Endothelial cell of umbilical vein (primary cell): ENCODE measurements at regions not wholly inside any gene's neighbourhood (a gene's known extent, or its start where the extent isn't known, plus 50 kb on each side); places are given as distances from the start of the nearest gene placed in this dataset.

Experiments
- BruUV-seq: library from RNA; stranded (reverse); fragments of 400-500 nt; replicated peaks from 2 replicates; lab custom pipeline; 2021; lab: Mats Ljungman, UMichigan
- CTCF ChIA-PET: fragments of 300-600, 350-600 bp; sonication (Branson Sonifier 250); formaldehyde crosslinking; loops from one replicate; lab custom pipeline; 2021; ENCODE audit warnings: antibody characterized with exemption, inconsistent platforms; lab: Charles Lee
- POLR2A ChIA-PET: fragments of 300-600, 350-600 bp; sonication (Branson Sonifier 250); formaldehyde crosslinking; loops from one replicate; lab custom pipeline; 2021; ENCODE audit warnings: antibody characterized with exemption, inconsistent platforms; lab: Charles Lee
- DNase-seq: peaks from one replicate; pipeline ENCODE4 v3.0.0-alpha.2; 2011; ENCODE audit warnings: low read depth, low spot score
- FAIRE-seq: peaks from 2 replicates; lab custom pipeline; 2011; peaks lifted over from hg19 to GRCh38; lab: Jason Lieb, UNC
- H2AFZ ChIP-seq: 2 replicates; pipeline ENCODE4 v1.6.0; 2012; ENCODE audit warnings: low read depth, low read length, control low read depth, inconsistent platforms
- H3K27ac ChIP-seq: 2 replicates; pipeline ENCODE4 v1.5.1; 2011; ENCODE audit warnings: low read depth, mild to moderate bottlenecking, control low read depth, low read length, moderate library complexity; ENCODE audit not compliant: insufficient read depth
- H3K27me3 ChIP-seq, 2 experiments: 2 replicates each; pipeline versions ENCODE4 v1.6.0 to v1.6.1; 2011; ENCODE audit warnings: low read length in 2 of 2, mixed read lengths in 1 of 2; ENCODE audit not compliant: control insufficient read depth in 2 of 2, insufficient read depth in 2 of 2
- H3K36me3 ChIP-seq, 2 experiments: 2 replicates in 1 of 2; 3 replicates in 1 of 2; pipeline ENCODE4 v1.5.1; 2011; ENCODE audit warnings: low read length in 2 of 2, mild to moderate bottlenecking in 1 of 2, moderate library complexity in 1 of 2; ENCODE audit not compliant: control insufficient read depth in 2 of 2, insufficient read depth in 2 of 2; ENCODE audit errors: extremely low read depth in 1 of 2
- H3K4me1 ChIP-seq: 3 replicates; pipeline ENCODE4 v1.5.1; 2011; ENCODE audit warnings: mild to moderate bottlenecking, low read length; ENCODE audit not compliant: control insufficient read depth, insufficient read depth; ENCODE audit errors: extremely low read depth
- H3K4me2 ChIP-seq: 2 replicates; pipeline ENCODE4 v1.6.1; 2011; ENCODE audit warnings: low read length, control low read depth, mixed read lengths; ENCODE audit not compliant: insufficient read depth
- H3K4me3 ChIP-seq, 3 experiments: fragments of 200-600 bp in 1 of 3; sonication (generic), shearing (Covaris generic) in 1 of 3; replicated peaks in 1 of 3; 2 replicates each; pipeline ENCODE4 v1.5.1; 2011 to 2016; ENCODE audit warnings: control low read depth in 3 of 3, low read length in 3 of 3, mild to moderate bottlenecking in 2 of 3, inconsistent platforms in 1 of 3, low read depth in 1 of 3, moderate library complexity in 1 of 3; ENCODE audit not compliant: insufficient read depth in 1 of 3
- H3K79me2 ChIP-seq: 2 replicates; pipeline ENCODE4 v1.6.0; 2012; ENCODE audit warnings: low read length, inconsistent platforms; ENCODE audit not compliant: control insufficient read depth, insufficient read depth
- H3K9ac ChIP-seq: replicated peaks from 2 replicates; pipeline ENCODE3; 2011; ENCODE audit warnings: low read length, control low read depth; ENCODE audit not compliant: insufficient read depth; ENCODE audit errors: extremely low read depth
- H3K9me1 ChIP-seq: replicated peaks from 3 replicates; pipeline ENCODE4 v1.6.0; 2011; ENCODE audit warnings: mild to moderate bottlenecking, low read length; ENCODE audit not compliant: control insufficient read depth, insufficient read depth; ENCODE audit errors: extremely low read depth
- H3K9me3 ChIP-seq: replicated peaks from 2 replicates; pipeline ENCODE4 v1.5.1; 2012; ENCODE audit warnings: low read length, inconsistent platforms; ENCODE audit not compliant: control insufficient read depth, insufficient read depth
- H4K20me1 ChIP-seq: replicated peaks from 2 replicates; pipeline ENCODE3; 2011; ENCODE audit warnings: mild to moderate bottlenecking, low read length; ENCODE audit not compliant: control insufficient read depth, insufficient read depth; ENCODE audit errors: extremely low read depth
- CTCF ChIP-seq, 2 donors: IDR thresholded peaks; 1 replicate in 1 of 2; 2 replicates in 1 of 2; pipeline ENCODE4 v1.5.1; 2011; ENCODE audit warnings: low read length in 2 of 2, mild to moderate bottlenecking in 2 of 2, moderate library complexity in 2 of 2, control low read depth in 1 of 2, inconsistent platforms in 1 of 2, low read depth in 1 of 2; ENCODE audit not compliant: insufficient read depth in 1 of 2; ENCODE audit errors: extremely low read depth in 1 of 2
- EZH2 ChIP-seq: IDR thresholded peaks from 2 replicates; pipeline ENCODE4 v1.6.1; 2012; ENCODE audit warnings: borderline replicate concordance, low read depth, mild to moderate bottlenecking, moderate library complexity, low read length, inconsistent platforms; ENCODE audit not compliant: severe bottlenecking
- FOS ChIP-seq: IDR thresholded peaks from 2 replicates; pipeline ENCODE4 v1.6.1; 2011; ENCODE audit warnings: mild to moderate bottlenecking, low read length, moderate library complexity, borderline replicate concordance; ENCODE audit not compliant: insufficient read depth
- GATA2 ChIP-seq: IDR thresholded peaks from 2 replicates; pipeline ENCODE4 v1.7.0; 2011; ENCODE audit warnings: low read depth, mild to moderate bottlenecking, moderate library complexity, mixed read lengths, low read length; ENCODE audit not compliant: insufficient read length, insufficient read depth
- JUN ChIP-seq: IDR thresholded peaks from 2 replicates; pipeline ENCODE4 v1.6.1; 2011; ENCODE audit warnings: borderline replicate concordance, low read depth; ENCODE audit not compliant: insufficient read length, insufficient read depth
- MAX ChIP-seq: IDR thresholded peaks from 2 replicates; pipeline ENCODE4 v1.6.1; 2011; ENCODE audit not compliant: insufficient read depth, insufficient read length
- MYC ChIP-seq: IDR thresholded peaks from one replicate; pipeline ENCODE4 v1.6.1; 2011; ENCODE audit warnings: mild to moderate bottlenecking, low read depth, low read length
- POLR2A ChIP-seq: IDR thresholded peaks from 2 replicates; pipeline ENCODE4 v1.6.1; 2012; ENCODE audit warnings: low read depth, mild to moderate bottlenecking, control low read depth, low read length
- POLR2AphosphoS5 ChIP-seq: IDR thresholded peaks from 2 replicates; pipeline ENCODE4 v1.6.1; 2012; ENCODE audit warnings: low read depth, mild to moderate bottlenecking, control low read depth, low read length, moderate library complexity; ENCODE audit not compliant: insufficient read depth
- dilution Hi-C: fragments of 300-500 bp; cut with MboI; formaldehyde crosslinking; loops from one replicate; pipeline ENCODE4 v1.15.0; 2019; ENCODE audit warnings: low sequenced_read_pairs; ENCODE audit not compliant: extremely low pct_ligation_motif_present
- intact Hi-C: fragments of 100-400 bp; cut with micrococcal nuclease; formaldehyde crosslinking; loops from one replicate; pipeline ENCODE4 v1.10.0; 2022

- intact Hi-C loops: no loop called here
- no peak overlapping the region for H2AFZ ChIP-seq
- dilution Hi-C loops: no loop called here
- no peaks in the 10 kb centered on the region for H3K79me2 ChIP-seq
- FAIRE-seq: no peak
- TF ChIP-seq GATA2: no peak
- H3K9me1 ChIP-seq: no peaks in the 10 kb centered on the region
- CTCF ChIA-PET: no interaction called here
- DNase-seq: no peak
- H3K27ac ChIP-seq: no peak overlapping the region
- H3K4me1 ChIP-seq: peaks cover 4% of the 10 kb centered on the region
- H4K20me1 ChIP-seq: no peaks in the 10 kb centered on the region
- no TSS peak for BruUV-seq
- no peak overlapping the region for H3K4me2 ChIP-seq
- POLR2A ChIA-PET: no interaction called here
- H3K36me3 ChIP-seq: no peaks in the 10 kb centered on the region
- H3K27me3 ChIP-seq: no peaks in the 10 kb centered on the region
- H3K4me3 ChIP-seq: no peak overlapping the region
- no peaks in the 10 kb centered on the region for H3K9me3 ChIP-seq
- no peak overlapping the region for H3K9ac ChIP-seq
Observed at GRCh38 chr7:41503438-41503837, 199.5 kb downstream of the INHBA start.

GRCh38 chr7:41501466-41501865 lies 201.4 kb downstream of the INHBA start:
- intact Hi-C loops: no loop called here
- ChIA-PET POLR2A (no interaction called here), CTCF (no interaction called here)
- Histone ChIP-seq H3K79me2 (no peaks in the 10 kb centered on the region), H2AFZ (no peak overlapping the region), H3K9me1 (no peaks in the 10 kb centered on the region), H3K4me3 (no peak overlapping the region), H3K27me3 (no peaks in the 10 kb centered on the region), H3K4me1 (no peaks in the 10 kb centered on the region), H3K4me2 (no peak overlapping the region), H3K9ac (no peak overlapping the region), H4K20me1 (no peaks in the 10 kb centered on the region), H3K27ac (no peak overlapping the region), H3K9me3 (no peaks in the 10 kb centered on the region), H3K36me3 (no peaks in the 10 kb centered on the region)
- DNase-seq (no peak), FAIRE-seq (no peak)
- no TSS peak for BruUV-seq
- dilution Hi-C loops: no loop called here
- TF ChIP-seq CTCF (IDR thresholded peaks at IDR 0.05; ENCODE audit: extremely low read depth in 1 of 2, insufficient read depth in 1 of 2, low read depth in 1 of 2, low read length in 2 of 2) (no peak), MYC (no peak), POLR2AphosphoS5 (no peak), MAX (no peak), EZH2 (no peak), GATA2 (no peak), POLR2A (no peak), JUN (no peak), FOS (no peak)
